WTC11 (cell line): ENCODE measurements at regions not wholly inside any gene's neighbourhood (a gene's known extent, or its start where the extent isn't known, plus 50 kb on each side); places are given as distances from the start of the nearest gene placed in this dataset.

Source experiments
- ATAC-seq: fragments of 200-7000 bp; cut with Tn5 transposase; 2 replicates; pipeline ENCODE4 v1.10.0; 2021; ENCODE audit warnings: mild to moderate bottlenecking, moderate library complexity
- CTCF ChIA-PET: fragments of 300-600 bp; sonication (Branson Sonifier 250); formaldehyde crosslinking; loops from one replicate; lab custom pipeline; 2021; ENCODE audit warnings: antibody characterized with exemption; lab: Charles Lee
- POLR2A ChIA-PET: fragments of 350-600 bp; sonication (Branson Sonifier 250); formaldehyde crosslinking; loops from one replicate; lab custom pipeline; 2021; ENCODE audit warnings: antibody characterized with exemption; lab: Charles Lee
- DNase-seq: peaks from one replicate; pipeline ENCODE4 v3.0.0; 2021; ENCODE audit warnings: low spot score
- H3K27ac Mint-ChIP-seq: 2 replicates; pipeline ENCODE4 v1.8.0; 2021; ENCODE audit warnings: mixed read lengths
- H3K27me3 Mint-ChIP-seq: 2 replicates; pipeline ENCODE4 v1.8.0; 2021; ENCODE audit warnings: low read depth, mild to moderate bottlenecking, moderate library complexity, mixed read lengths
- H3K36me3 Mint-ChIP-seq: 2 replicates; pipeline ENCODE4 v1.8.0; 2021; ENCODE audit warnings: mixed read lengths
- H3K4me1 Mint-ChIP-seq: 2 replicates; pipeline ENCODE4 v1.8.0; 2022; ENCODE audit warnings: mixed read lengths
- H3K4me3 Mint-ChIP-seq: 2 replicates; pipeline ENCODE4 v1.8.0; 2021; ENCODE audit warnings: mild to moderate bottlenecking, moderate library complexity, mixed read lengths
- H3K9me3 Mint-ChIP-seq: 2 replicates; pipeline ENCODE4 v1.8.0; 2021; ENCODE audit warnings: mixed read lengths
- ATF6 ChIP-seq: sonication (generic); formaldehyde crosslinking; IDR thresholded peaks from 2 replicates; pipeline ENCODE4 v1.8.1; 2023; ENCODE audit warnings: mild to moderate bottlenecking, missing genetic modification reagents
- CTCF ChIP-seq: fragments of 200-600 bp; IDR thresholded peaks from 2 replicates; pipeline ENCODE4 v1.8.0; 2022; ENCODE audit warnings: antibody characterized with exemption
- FOXK1 ChIP-seq: sonication (generic); formaldehyde crosslinking; IDR thresholded peaks from 2 replicates; pipeline ENCODE4 v1.8.0; 2022; ENCODE audit warnings: mild to moderate bottlenecking, moderate library complexity, missing genetic modification reagents
- HMGA2 ChIP-seq: fragments of 250-450 bp; sonication (Bioruptor Pico); IDR thresholded peaks from 2 replicates; pipeline ENCODE4 v1.4.0; 2021; ENCODE audit warnings: mild to moderate bottlenecking, moderate library complexity
- JUN ChIP-seq: sonication (generic); formaldehyde crosslinking; IDR thresholded peaks from 2 replicates; pipeline ENCODE4 v1.8.0; 2023; ENCODE audit warnings: mild to moderate bottlenecking, missing genetic modification reagents
- KAT7 ChIP-seq: sonication (generic); formaldehyde crosslinking; IDR thresholded peaks from 2 replicates; pipeline ENCODE4 v1.8.1; 2023; ENCODE audit warnings: missing genetic modification reagents, mild to moderate bottlenecking, borderline replicate concordance
- NFYB ChIP-seq: sonication (generic); formaldehyde crosslinking; conservative IDR thresholded peaks from 2 replicates; pipeline ENCODE4 v1.8.0; 2022; ENCODE audit warnings: low read depth, missing genetic modification reagents
- NR3C1 ChIP-seq: sonication (generic); formaldehyde crosslinking; conservative IDR thresholded peaks from 2 replicates; pipeline ENCODE4 v1.8.1; 2023; ENCODE audit warnings: low read depth, mild to moderate bottlenecking, missing genetic modification reagents
- OVOL2 ChIP-seq: fragments of 250-450 bp; sonication (Bioruptor Pico); IDR thresholded peaks from 2 replicates; pipeline ENCODE4 v1.9.0; 2021; ENCODE audit warnings: mild to moderate bottlenecking, borderline replicate concordance
- SMAD3 ChIP-seq: sonication (generic); formaldehyde crosslinking; IDR thresholded peaks from 2 replicates; pipeline ENCODE4 v1.8.0; 2022; ENCODE audit warnings: missing genetic modification reagents, mild to moderate bottlenecking, borderline replicate concordance
- SMAD4 ChIP-seq: sonication (generic); formaldehyde crosslinking; IDR thresholded peaks from 2 replicates; pipeline ENCODE4 v1.8.0; 2022; ENCODE audit warnings: mild to moderate bottlenecking, missing genetic modification reagents
- SOX15 ChIP-seq: fragments of 250-450 bp; sonication (Bioruptor Pico); IDR thresholded peaks from 2 replicates; pipeline ENCODE4 v1.9.0; 2021; ENCODE audit warnings: mild to moderate bottlenecking
- TCF7 ChIP-seq: sonication (generic); formaldehyde crosslinking; IDR thresholded peaks from 2 replicates; pipeline ENCODE4 v1.8.0; 2022; ENCODE audit warnings: mild to moderate bottlenecking, low read depth, missing genetic modification reagents, moderate library complexity
- ZBTB21 ChIP-seq: sonication (generic); formaldehyde crosslinking; IDR thresholded peaks from 2 replicates; pipeline ENCODE4 v1.8.1; 2023; ENCODE audit warnings: mild to moderate bottlenecking, missing genetic modification reagents, borderline replicate concordance
- ZNF263 ChIP-seq: sonication (generic); formaldehyde crosslinking; IDR thresholded peaks from 2 replicates; pipeline ENCODE4 v1.8.1; 2022; ENCODE audit warnings: low read depth, mild to moderate bottlenecking, moderate library complexity, missing genetic modification reagents
- TF ChIP-seq, protein P1 (sequence below): sonication (generic); formaldehyde crosslinking; IDR thresholded peaks from 2 replicates; pipeline ENCODE4 v1.8.0; 2022; ENCODE audit warnings: mild to moderate bottlenecking, missing genetic modification reagents
- TF ChIP-seq, protein P2 (sequence below): sonication (generic); formaldehyde crosslinking; IDR thresholded peaks from 2 replicates; pipeline ENCODE4 v1.8.0; 2022; ENCODE audit warnings: mild to moderate bottlenecking, missing genetic modification reagents
- TF ChIP-seq, protein P3 (sequence below): sonication (generic); formaldehyde crosslinking; IDR thresholded peaks from 2 replicates; pipeline ENCODE4 v1.8.1; 2022; ENCODE audit warnings: low read depth, mild to moderate bottlenecking, moderate library complexity, missing genetic modification reagents, borderline replicate concordance
- TF ChIP-seq, protein P4 (sequence below): sonication (generic); formaldehyde crosslinking; IDR thresholded peaks from 2 replicates; pipeline ENCODE4 v1.8.1; 2022; ENCODE audit warnings: mild to moderate bottlenecking, moderate library complexity, missing genetic modification reagents
- TF ChIP-seq, protein P5 (sequence below): sonication (generic); formaldehyde crosslinking; IDR thresholded peaks from 2 replicates; pipeline ENCODE4 v1.8.1; 2022; ENCODE audit warnings: low read depth, missing genetic modification reagents, borderline replicate concordance

DNA sequence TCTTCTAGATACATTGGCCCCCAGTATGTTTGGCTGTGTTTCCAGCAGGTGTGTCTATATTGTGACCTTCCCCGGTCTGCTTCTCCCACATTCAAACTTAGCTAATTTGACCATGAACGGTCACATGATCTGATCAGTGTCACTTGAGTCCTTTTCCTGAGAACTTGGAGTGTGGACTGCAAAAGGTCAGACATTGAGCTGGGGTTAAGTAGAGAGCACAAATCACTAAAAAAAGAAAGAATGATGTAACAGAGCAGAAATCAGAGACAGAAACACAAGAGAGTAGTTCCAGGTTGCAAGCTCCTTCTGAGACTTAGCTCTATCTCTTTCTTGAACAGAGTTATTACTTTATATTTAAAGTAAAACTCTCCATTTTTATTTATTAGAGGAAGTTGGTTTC, 733.9 kb downstream of the CBLN4 start:
- Mint-ChIP-seq H3K9me3 (peaks cover 83% of the 10 kb centered on the region), H3K4me3 (no peak overlapping the region), H3K27ac (no peak overlapping the region), H3K27me3 (peaks cover 6% of the 10 kb centered on the region), H3K36me3 (peaks cover 79% of the 10 kb centered on the region)
- ChIA-PET POLR2A (no interaction called here), CTCF (no interaction called here)
- DNase-seq (no peak), ATAC-seq (no peak)
- no peak for TF ChIP-seq OVOL2 (CRISPR knock-in tag)
- TF ChIP-seq NFYB (CRISPR knock-in tag), result no peak
- TF ChIP-seq CTCF, result no peak
- TF ChIP-seq, protein P1, sequence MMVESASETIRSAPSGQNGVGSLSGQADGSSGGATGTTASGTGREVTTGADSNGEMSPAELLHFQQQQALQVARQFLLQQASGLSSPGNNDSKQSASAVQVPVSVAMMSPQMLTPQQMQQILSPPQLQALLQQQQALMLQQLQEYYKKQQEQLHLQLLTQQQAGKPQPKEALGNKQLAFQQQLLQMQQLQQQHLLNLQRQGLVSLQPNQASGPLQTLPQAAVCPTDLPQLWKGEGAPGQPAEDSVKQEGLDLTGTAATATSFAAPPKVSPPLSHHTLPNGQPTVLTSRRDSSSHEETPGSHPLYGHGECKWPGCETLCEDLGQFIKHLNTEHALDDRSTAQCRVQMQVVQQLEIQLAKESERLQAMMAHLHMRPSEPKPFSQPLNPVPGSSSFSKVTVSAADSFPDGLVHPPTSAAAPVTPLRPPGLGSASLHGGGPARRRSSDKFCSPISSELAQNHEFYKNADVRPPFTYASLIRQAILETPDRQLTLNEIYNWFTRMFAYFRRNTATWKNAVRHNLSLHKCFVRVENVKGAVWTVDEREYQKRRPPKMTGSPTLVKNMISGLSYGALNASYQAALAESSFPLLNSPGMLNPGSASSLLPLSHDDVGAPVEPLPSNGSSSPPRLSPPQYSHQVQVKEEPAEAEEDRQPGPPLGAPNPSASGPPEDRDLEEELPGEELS, result no peak
- no peak for TF ChIP-seq NR3C1 (CRISPR knock-in tag)
- TF ChIP-seq ZBTB21 (CRISPR knock-in tag), result no peak
- no peak for TF ChIP-seq HMGA2
- no peak for TF ChIP-seq TCF7 (CRISPR knock-in tag)
- no peak for TF ChIP-seq KAT7 (CRISPR knock-in tag)
- TF ChIP-seq, protein P2, sequence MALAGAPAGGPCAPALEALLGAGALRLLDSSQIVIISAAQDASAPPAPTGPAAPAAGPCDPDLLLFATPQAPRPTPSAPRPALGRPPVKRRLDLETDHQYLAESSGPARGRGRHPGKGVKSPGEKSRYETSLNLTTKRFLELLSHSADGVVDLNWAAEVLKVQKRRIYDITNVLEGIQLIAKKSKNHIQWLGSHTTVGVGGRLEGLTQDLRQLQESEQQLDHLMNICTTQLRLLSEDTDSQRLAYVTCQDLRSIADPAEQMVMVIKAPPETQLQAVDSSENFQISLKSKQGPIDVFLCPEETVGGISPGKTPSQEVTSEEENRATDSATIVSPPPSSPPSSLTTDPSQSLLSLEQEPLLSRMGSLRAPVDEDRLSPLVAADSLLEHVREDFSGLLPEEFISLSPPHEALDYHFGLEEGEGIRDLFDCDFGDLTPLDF (CRISPR knock-in tag), result no peak
- TF ChIP-seq, all 79 proteins: peak for 0
- H3K4me1 Mint-ChIP-seq, result no peaks in the 10 kb centered on the region

DNA sequence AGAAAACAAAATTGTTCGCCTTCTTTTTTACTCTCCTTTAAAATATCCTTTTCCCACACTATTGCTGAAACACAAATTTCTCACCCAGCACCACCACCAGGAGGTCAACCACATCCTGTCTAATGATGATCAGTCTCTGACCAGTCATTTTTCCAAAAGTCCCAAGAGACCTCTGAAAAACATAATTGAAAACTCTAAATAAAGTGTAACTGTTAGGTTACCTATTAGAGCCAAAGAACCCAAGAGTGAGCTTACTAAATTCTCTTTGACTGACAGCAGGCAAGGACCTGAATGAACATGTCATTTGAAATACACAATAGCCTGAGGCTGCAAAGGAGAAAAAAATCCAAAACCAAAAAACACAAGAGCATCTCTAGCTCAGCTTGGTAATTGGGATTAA, 735.4 kb downstream of the CBLN4 start:
- H3K4me1 Mint-ChIP-seq, result no peaks in the 10 kb centered on the region
- H3K27me3 Mint-ChIP-seq, result peaks cover 13% of the 10 kb centered on the region
- no peak for ATAC-seq
- CTCF ChIA-PET, result no interaction called here
- H3K9me3 Mint-ChIP-seq, result peaks cover 82% of the 10 kb centered on the region
- H3K4me3 Mint-ChIP-seq, result no peak overlapping the region
- no peak for DNase-seq
- POLR2A ChIA-PET, result no interaction called here
- TF ChIP-seq ZNF263 (CRISPR knock-in tag), result no peak
- TF ChIP-seq JUN (CRISPR knock-in tag), result no peak
- TF ChIP-seq SMAD4 (CRISPR knock-in tag), result no peak
- TF ChIP-seq FOXK1 (CRISPR knock-in tag), result no peak
- TF ChIP-seq, protein P3, sequence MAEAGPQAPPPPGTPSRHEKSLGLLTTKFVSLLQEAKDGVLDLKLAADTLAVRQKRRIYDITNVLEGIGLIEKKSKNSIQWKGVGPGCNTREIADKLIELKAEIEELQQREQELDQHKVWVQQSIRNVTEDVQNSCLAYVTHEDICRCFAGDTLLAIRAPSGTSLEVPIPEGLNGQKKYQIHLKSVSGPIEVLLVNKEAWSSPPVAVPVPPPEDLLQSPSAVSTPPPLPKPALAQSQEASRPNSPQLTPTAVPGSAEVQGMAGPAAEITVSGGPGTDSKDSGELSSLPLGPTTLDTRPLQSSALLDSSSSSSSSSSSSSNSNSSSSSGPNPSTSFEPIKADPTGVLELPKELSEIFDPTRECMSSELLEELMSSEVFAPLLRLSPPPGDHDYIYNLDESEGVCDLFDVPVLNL (CRISPR knock-in tag), result no peak
- TF ChIP-seq ATF6 (CRISPR knock-in tag), result no peak
- no peak for TF ChIP-seq SOX15 (CRISPR knock-in tag)
- TF ChIP-seq, protein P4, sequence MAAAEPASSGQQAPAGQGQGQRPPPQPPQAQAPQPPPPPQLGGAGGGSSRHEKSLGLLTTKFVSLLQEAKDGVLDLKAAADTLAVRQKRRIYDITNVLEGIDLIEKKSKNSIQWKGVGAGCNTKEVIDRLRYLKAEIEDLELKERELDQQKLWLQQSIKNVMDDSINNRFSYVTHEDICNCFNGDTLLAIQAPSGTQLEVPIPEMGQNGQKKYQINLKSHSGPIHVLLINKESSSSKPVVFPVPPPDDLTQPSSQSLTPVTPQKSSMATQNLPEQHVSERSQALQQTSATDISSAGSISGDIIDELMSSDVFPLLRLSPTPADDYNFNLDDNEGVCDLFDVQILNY (CRISPR knock-in tag), result no peak
- TF ChIP-seq, protein P5, sequence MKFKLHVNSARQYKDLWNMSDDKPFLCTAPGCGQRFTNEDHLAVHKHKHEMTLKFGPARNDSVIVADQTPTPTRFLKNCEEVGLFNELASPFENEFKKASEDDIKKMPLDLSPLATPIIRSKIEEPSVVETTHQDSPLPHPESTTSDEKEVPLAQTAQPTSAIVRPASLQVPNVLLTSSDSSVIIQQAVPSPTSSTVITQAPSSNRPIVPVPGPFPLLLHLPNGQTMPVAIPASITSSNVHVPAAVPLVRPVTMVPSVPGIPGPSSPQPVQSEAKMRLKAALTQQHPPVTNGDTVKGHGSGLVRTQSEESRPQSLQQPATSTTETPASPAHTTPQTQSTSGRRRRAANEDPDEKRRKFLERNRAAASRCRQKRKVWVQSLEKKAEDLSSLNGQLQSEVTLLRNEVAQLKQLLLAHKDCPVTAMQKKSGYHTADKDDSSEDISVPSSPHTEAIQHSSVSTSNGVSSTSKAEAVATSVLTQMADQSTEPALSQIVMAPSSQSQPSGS (CRISPR knock-in tag), result no peak
- no peak for TF ChIP-seq SMAD3
- TF ChIP-seq, all 79 proteins: peak for 0
- H3K36me3 Mint-ChIP-seq, result peaks cover 79% of the 10 kb centered on the region
- no peak overlapping the region for H3K27ac Mint-ChIP-seq
